GM23338 (cell line): ENCODE measurements at regions not wholly inside any gene's neighbourhood (a gene's known extent, or its start where the extent isn't known, plus 50 kb on each side); places are given as distances from the start of the nearest gene placed in this dataset.

Source experiments
- ATAC-seq: fragments of 200-7000 bp; cut with Tn5 transposase; 3 replicates; pipeline ENCODE4 v1.9.1; 2020
- DNase-seq: peaks from one replicate; pipeline ENCODE4 v3.0.0-alpha.2; 2015; ENCODE audit warnings: low spot score
- H2AFZ ChIP-seq: fragments of 200-600 bp; sonication (generic); 2 replicates; pipeline ENCODE4 v1.8.0; 2016; ENCODE audit warnings: antibody characterized with exemption, mild to moderate bottlenecking, moderate library complexity
- H3F3A ChIP-seq: fragments of 200-600 bp; sonication (generic); replicated peaks from 2 replicates; pipeline ENCODE4 v1.8.0; 2017; ENCODE audit warnings: antibody characterized with exemption, mixed run types, low read depth
- H3K27ac ChIP-seq: fragments of 200-600 bp; sonication (generic); 2 replicates; pipeline ENCODE4 v1.6.1; 2016; ENCODE audit warnings: low read depth
- H3K27me3 ChIP-seq: fragments of 200-600 bp; sonication (generic); 2 replicates; pipeline ENCODE4 v1.8.0; 2016; ENCODE audit warnings: mild to moderate bottlenecking, mixed run types, moderate library complexity; ENCODE audit not compliant: insufficient read depth
- H3K36me3 ChIP-seq: fragments of 200-600 bp; sonication (generic); 2 replicates; pipeline ENCODE4 v1.8.0; 2016; ENCODE audit warnings: mild to moderate bottlenecking; ENCODE audit not compliant: insufficient read depth
- H3K4me1 ChIP-seq: fragments of 200-600 bp; sonication (generic); 2 replicates; pipeline ENCODE4 v1.8.0; 2016; ENCODE audit warnings: mild to moderate bottlenecking, moderate library complexity; ENCODE audit not compliant: insufficient read depth
- H3K4me2 ChIP-seq: fragments of 200-600 bp; sonication (generic); 2 replicates; pipeline ENCODE4 v1.7.1; 2017; ENCODE audit warnings: mixed run types
- H3K4me3 ChIP-seq: fragments of 200-600 bp; sonication (generic); 2 replicates; pipeline ENCODE4 v1.6.1; 2016; ENCODE audit warnings: mixed run types
- H3K79me2 ChIP-seq: fragments of 200-600 bp; sonication (generic); replicated peaks from 2 replicates; pipeline ENCODE4 v1.8.0; 2017; ENCODE audit warnings: mild to moderate bottlenecking; ENCODE audit not compliant: insufficient read depth
- H3K9me2 ChIP-seq: fragments of 200-600 bp; sonication (generic); 2 replicates; pipeline ENCODE4 v1.8.0; 2017; ENCODE audit not compliant: insufficient read depth
- H4K20me1 ChIP-seq: fragments of 200-600 bp; sonication (generic); replicated peaks from 2 replicates; pipeline ENCODE4 v1.8.0; 2017; ENCODE audit warnings: mild to moderate bottlenecking; ENCODE audit not compliant: insufficient read depth
- H3K27ac Mint-ChIP-seq: 2 replicates; pipeline ENCODE4 v1.8.0; 2020; ENCODE audit warnings: inconsistent platforms, mild to moderate bottlenecking, moderate library complexity, mixed read lengths
- H3K27me3 Mint-ChIP-seq: 3 replicates; pipeline ENCODE4 v1.8.0; 2022; ENCODE audit warnings: low read depth, mild to moderate bottlenecking, moderate library complexity, mixed read lengths, inconsistent platforms; ENCODE audit not compliant: insufficient read depth, poor library complexity
- H3K36me3 Mint-ChIP-seq: 3 replicates; pipeline ENCODE4 v1.8.0; 2021; ENCODE audit warnings: low read depth, mild to moderate bottlenecking, inconsistent platforms, moderate library complexity, mixed read lengths
- H3K4me1 Mint-ChIP-seq: 3 replicates; pipeline ENCODE4 v1.8.0; 2020; ENCODE audit warnings: mild to moderate bottlenecking, inconsistent platforms, mixed read lengths
- H3K4me3 Mint-ChIP-seq: 3 replicates; pipeline ENCODE4 v1.8.0; 2021; ENCODE audit warnings: moderate library complexity, mild to moderate bottlenecking, inconsistent platforms, mixed read lengths
- H3K9me3 Mint-ChIP-seq: 3 replicates; pipeline ENCODE4 v1.8.0; 2020; ENCODE audit warnings: moderate library complexity, mild to moderate bottlenecking, inconsistent platforms, mixed read lengths
- CREB1 ChIP-seq: fragments of 250-450 bp; sonication (Bioruptor Pico); IDR thresholded peaks from 2 replicates; pipeline ENCODE4 v1.5.0; 2020; ENCODE audit warnings: low read depth, mild to moderate bottlenecking, moderate library complexity
- CTCF ChIP-seq, 2 experiments: fragments of 200-600 bp in 1 of 2; sonication (generic) in 1 of 2; conservative IDR thresholded peaks; 2 replicates each; pipeline versions ENCODE4 v1.5.1 to v1.6.1; 2016 to 2017; ENCODE audit warnings: antibody characterized with exemption in 2 of 2, low read depth in 2 of 2, mild to moderate bottlenecking in 2 of 2, moderate library complexity in 1 of 2
- ETS1 ChIP-seq: IDR thresholded peaks from 2 replicates; pipeline ENCODE4 v1.6.1; 2016; ENCODE audit warnings: antibody characterized with exemption
- EZH2 ChIP-seq: fragments of 200-600 bp; sonication (generic); IDR thresholded peaks from one replicate; pipeline ENCODE4 v1.8.0; 2017; ENCODE audit warnings: antibody characterized with exemption, mild to moderate bottlenecking, low read depth; ENCODE audit not compliant: unreplicated experiment
- EZH2phosphoT487 ChIP-seq: fragments of 200-600 bp; sonication (generic); IDR thresholded peaks from one replicate; pipeline ENCODE4 v1.8.1; 2018; ENCODE audit warnings: antibody characterized with exemption; ENCODE audit not compliant: unreplicated experiment
- JUNB ChIP-seq: IDR thresholded peaks from one replicate; pipeline ENCODE4 v1.6.1; 2016; ENCODE audit warnings: antibody characterized with exemption; ENCODE audit not compliant: unreplicated experiment
- NANOG ChIP-seq: IDR thresholded peaks from 2 replicates; pipeline ENCODE4 v1.6.1; 2016; ENCODE audit warnings: antibody characterized with exemption, borderline replicate concordance
- POLR2AphosphoS5 ChIP-seq: IDR thresholded peaks from 2 replicates; pipeline ENCODE4 v1.6.1; 2016; ENCODE audit warnings: antibody characterized with exemption, low read depth
- REST ChIP-seq: IDR thresholded peaks from one replicate; pipeline ENCODE4 v1.6.1; 2018; ENCODE audit warnings: antibody characterized with exemption; ENCODE audit not compliant: unreplicated experiment
- STAT1 ChIP-seq: IDR thresholded peaks from one replicate; pipeline ENCODE4 v1.6.1; 2016; ENCODE audit warnings: antibody characterized with exemption; ENCODE audit not compliant: unreplicated experiment
- ZNF114 ChIP-seq: fragments of 250-450 bp; sonication (Bioruptor Pico); IDR thresholded peaks from 2 replicates; pipeline ENCODE4 v1.5.0; 2020; ENCODE audit warnings: mild to moderate bottlenecking, moderate library complexity
- ZNF331 ChIP-seq: fragments of 250-450 bp; sonication (Bioruptor Pico); IDR thresholded peaks from 2 replicates; pipeline ENCODE4 v1.5.0; 2020; ENCODE audit warnings: low read depth, mild to moderate bottlenecking, moderate library complexity
- ZNF462 ChIP-seq: fragments of 250-450 bp; sonication (Bioruptor Pico); IDR thresholded peaks from 2 replicates; pipeline ENCODE4 v1.5.0; 2020; ENCODE audit warnings: mild to moderate bottlenecking, moderate library complexity

- Mint-ChIP-seq H3K9me3 (no peaks in the 10 kb centered on the region), H3K27me3 (peaks cover 27% of the 10 kb centered on the region), H3K4me3 (no peak overlapping the region), H3K4me1 (peaks cover 57% of the 10 kb centered on the region), H3K27ac (no peak overlapping the region), H3K36me3 (no peaks in the 10 kb centered on the region)
- Histone ChIP-seq H3F3A (0 out of 2 replicates have a peak, but pooled peaks cover 7% of the 10 kb centered on the region), H3K4me3 (no peak overlapping the region), H3K4me2 (no peak overlapping the region), H3K4me1 (peaks cover 46% of the 10 kb centered on the region), H2AFZ (no peak overlapping the region), H3K27me3 (peaks cover 20% of the 10 kb centered on the region), H3K27ac (no peak overlapping the region), H3K9me2 (no peaks in the 10 kb centered on the region), H3K36me3 (no peaks in the 10 kb centered on the region), H3K79me2 (no peaks in the 10 kb centered on the region), H4K20me1 (no peaks in the 10 kb centered on the region)
- no peak for DNase-seq
- TF ChIP-seq ZNF462 (CRISPR knock-in tag) = no peak
- no peak for TF ChIP-seq CREB1 (CRISPR knock-in tag)
- TF ChIP-seq POLR2AphosphoS5 = no peak
- no peak for TF ChIP-seq JUNB
- no peak for TF ChIP-seq EZH2
- no peak for TF ChIP-seq EZH2phosphoT487
- TF ChIP-seq ETS1 = no peak
- no peak for TF ChIP-seq ZNF331 (CRISPR knock-in tag)
- TF ChIP-seq REST = no peak
- TF ChIP-seq CTCF (conservative IDR thresholded peaks at IDR 0.05; ENCODE audit: low read depth in 2 of 2) = no peak
- no peak for TF ChIP-seq ZNF114
- no peak for TF ChIP-seq STAT1
- TF ChIP-seq NANOG = no peak
- ATAC-seq = peak; percentile 9; the same call in 2 of the 3 replicates
Measured at GRCh38 chr1:10861822-10862221, 65.4 kb upstream of the CASZ1 start.
